22Rv1 (cell line): ENCODE measurements at regions not wholly inside any gene's neighbourhood (a gene's known extent, or its start where the extent isn't known, plus 50 kb on each side); places are given as distances from the start of the nearest gene placed in this dataset.

ENCODE experiments used
- H3K27ac ChIP-seq: fragments of 450-650 bp; 2 replicates; pipeline ENCODE4 v1.5.1; 2017
- CTCF ChIP-seq: fragments of 450-650 bp; IDR thresholded peaks from 2 replicates; pipeline ENCODE4 v1.5.1; 2017; ENCODE audit warnings: mild to moderate bottlenecking
- ZFX ChIP-seq: fragments of 450-650 bp; IDR thresholded peaks from 2 replicates; pipeline ENCODE4 v1.6.1; 2017; ENCODE audit warnings: antibody characterized with exemption, borderline replicate concordance

GRCh38 chr15:30030345-30030744 is 52.4 kb upstream of the GOLGA8J start:
- no peak overlapping the region for H3K27ac ChIP-seq
- TF ChIP-seq CTCF (0 out of 2 replicates have a peak, but pooled peaks have one; percentile 16), ZFX (no peak)

- no peak for TF ChIP-seq ZFX
- TF ChIP-seq CTCF = no peak
- H3K27ac ChIP-seq = no peak overlapping the region
Measured at GRCh38 chr15:30023798-30024295, 58.9 kb upstream of the GOLGA8J start.

- H3K27ac ChIP-seq = no peak overlapping the region
- TF ChIP-seq ZFX = no peak
Measured at GRCh38 chr15:30010746-30011145, 72.0 kb upstream of the GOLGA8J start.

- H3K27ac ChIP-seq = no peak overlapping the region
- TF ChIP-seq CTCF (no peak), ZFX (no peak)
Measured at GRCh38 chr15:30008156-30008555, 74.6 kb upstream of the GOLGA8J start.

GRCh38 chr15:30001602-30002001 is 81.2 kb upstream of the GOLGA8J start:
- TF ChIP-seq CTCF = no peak
- no peak for TF ChIP-seq ZFX
- no peak overlapping the region for H3K27ac ChIP-seq

- TF ChIP-seq CTCF (no peak), ZFX (no peak)
- H3K27ac ChIP-seq = no peak overlapping the region
Measured at GRCh38 chr15:29998033-29998432, 84.7 kb upstream of the GOLGA8J start.

- no peak for TF ChIP-seq ZFX
- no peak for TF ChIP-seq CTCF
- H3K27ac ChIP-seq = no peak overlapping the region
Measured at GRCh38 chr15:29997499-29997898, 85.3 kb upstream of the GOLGA8J start.

GRCh38 chr15:29994284-29994683 is 88.5 kb upstream of the GOLGA8J start:
- TF ChIP-seq CTCF (no peak), ZFX (no peak)
- no peak overlapping the region for H3K27ac ChIP-seq
